H1 (cell line): ENCODE measurements at regions not wholly inside any gene's neighbourhood (a gene's known extent, or its start where the extent isn't known, plus 50 kb on each side); places are given as distances from the start of the nearest gene placed in this dataset.

Experiments used
- CTBP2 ChIP-seq: IDR thresholded peaks from 2 replicates; pipeline ENCODE4 v1.7.0; 2011; ENCODE audit warnings: borderline replicate concordance, mild to moderate bottlenecking, moderate library complexity, mixed read lengths, low read length; ENCODE audit not compliant: insufficient read depth, insufficient read length
- POLR2A ChIP-seq, 2 experiments: IDR thresholded peaks; 1 replicate in 1 of 2; 2 replicates in 1 of 2; pipeline ENCODE4 v1.6.1; 2011; ENCODE audit warnings: low read depth in 2 of 2, low read length in 2 of 2, mild to moderate bottlenecking in 2 of 2; ENCODE audit errors: control extremely low read depth in 1 of 2
- RAD21 ChIP-seq, 2 experiments: IDR thresholded peaks in 1 of 2; conservative IDR thresholded peaks in 1 of 2; 2 replicates each; pipeline ENCODE4 v1.6.1; 2011; ENCODE audit warnings: low read depth in 2 of 2, low read length in 2 of 2, improper control_type of control experiment in 1 of 2, inconsistent platforms in 1 of 2, mild to moderate bottlenecking in 1 of 2, moderate library complexity in 1 of 2
- RNF2 ChIP-seq: fragments of 200-900, 300-1000 bp; sonication (generic); IDR thresholded peaks from 2 replicates; pipeline ENCODE4 v1.7.1; 2016; ENCODE audit warnings: borderline replicate concordance, low read depth, mild to moderate bottlenecking, antibody characterized with exemption, low read length; ENCODE audit not compliant: poor library complexity, severe bottlenecking; ENCODE audit errors: missing control alignments
- TAF1 ChIP-seq: IDR thresholded peaks from 2 replicates; pipeline ENCODE4 v1.6.1; 2011; ENCODE audit warnings: mild to moderate bottlenecking, low read depth, low read length
- TAF7 ChIP-seq: optimal IDR thresholded peaks from 2 replicates; pipeline ENCODE3; 2011; ENCODE audit warnings: low read depth, mild to moderate bottlenecking, inconsistent platforms, low read length, moderate library complexity, borderline replicate concordance
- TF ChIP-seq, protein P1 (sequence below): fragments of 300-600 bp; sonication (generic); IDR thresholded peaks from 2 replicates; pipeline ENCODE4 v1.7.1; 2012; ENCODE audit warnings: low read length, moderate library complexity, mild to moderate bottlenecking, inconsistent platforms; ENCODE audit not compliant: insufficient replicate concordance

GRCh38 chr14:77985211-77985615 is 185.0 kb upstream of the NRXN3 start (continued):
- TF ChIP-seq, protein P1, sequence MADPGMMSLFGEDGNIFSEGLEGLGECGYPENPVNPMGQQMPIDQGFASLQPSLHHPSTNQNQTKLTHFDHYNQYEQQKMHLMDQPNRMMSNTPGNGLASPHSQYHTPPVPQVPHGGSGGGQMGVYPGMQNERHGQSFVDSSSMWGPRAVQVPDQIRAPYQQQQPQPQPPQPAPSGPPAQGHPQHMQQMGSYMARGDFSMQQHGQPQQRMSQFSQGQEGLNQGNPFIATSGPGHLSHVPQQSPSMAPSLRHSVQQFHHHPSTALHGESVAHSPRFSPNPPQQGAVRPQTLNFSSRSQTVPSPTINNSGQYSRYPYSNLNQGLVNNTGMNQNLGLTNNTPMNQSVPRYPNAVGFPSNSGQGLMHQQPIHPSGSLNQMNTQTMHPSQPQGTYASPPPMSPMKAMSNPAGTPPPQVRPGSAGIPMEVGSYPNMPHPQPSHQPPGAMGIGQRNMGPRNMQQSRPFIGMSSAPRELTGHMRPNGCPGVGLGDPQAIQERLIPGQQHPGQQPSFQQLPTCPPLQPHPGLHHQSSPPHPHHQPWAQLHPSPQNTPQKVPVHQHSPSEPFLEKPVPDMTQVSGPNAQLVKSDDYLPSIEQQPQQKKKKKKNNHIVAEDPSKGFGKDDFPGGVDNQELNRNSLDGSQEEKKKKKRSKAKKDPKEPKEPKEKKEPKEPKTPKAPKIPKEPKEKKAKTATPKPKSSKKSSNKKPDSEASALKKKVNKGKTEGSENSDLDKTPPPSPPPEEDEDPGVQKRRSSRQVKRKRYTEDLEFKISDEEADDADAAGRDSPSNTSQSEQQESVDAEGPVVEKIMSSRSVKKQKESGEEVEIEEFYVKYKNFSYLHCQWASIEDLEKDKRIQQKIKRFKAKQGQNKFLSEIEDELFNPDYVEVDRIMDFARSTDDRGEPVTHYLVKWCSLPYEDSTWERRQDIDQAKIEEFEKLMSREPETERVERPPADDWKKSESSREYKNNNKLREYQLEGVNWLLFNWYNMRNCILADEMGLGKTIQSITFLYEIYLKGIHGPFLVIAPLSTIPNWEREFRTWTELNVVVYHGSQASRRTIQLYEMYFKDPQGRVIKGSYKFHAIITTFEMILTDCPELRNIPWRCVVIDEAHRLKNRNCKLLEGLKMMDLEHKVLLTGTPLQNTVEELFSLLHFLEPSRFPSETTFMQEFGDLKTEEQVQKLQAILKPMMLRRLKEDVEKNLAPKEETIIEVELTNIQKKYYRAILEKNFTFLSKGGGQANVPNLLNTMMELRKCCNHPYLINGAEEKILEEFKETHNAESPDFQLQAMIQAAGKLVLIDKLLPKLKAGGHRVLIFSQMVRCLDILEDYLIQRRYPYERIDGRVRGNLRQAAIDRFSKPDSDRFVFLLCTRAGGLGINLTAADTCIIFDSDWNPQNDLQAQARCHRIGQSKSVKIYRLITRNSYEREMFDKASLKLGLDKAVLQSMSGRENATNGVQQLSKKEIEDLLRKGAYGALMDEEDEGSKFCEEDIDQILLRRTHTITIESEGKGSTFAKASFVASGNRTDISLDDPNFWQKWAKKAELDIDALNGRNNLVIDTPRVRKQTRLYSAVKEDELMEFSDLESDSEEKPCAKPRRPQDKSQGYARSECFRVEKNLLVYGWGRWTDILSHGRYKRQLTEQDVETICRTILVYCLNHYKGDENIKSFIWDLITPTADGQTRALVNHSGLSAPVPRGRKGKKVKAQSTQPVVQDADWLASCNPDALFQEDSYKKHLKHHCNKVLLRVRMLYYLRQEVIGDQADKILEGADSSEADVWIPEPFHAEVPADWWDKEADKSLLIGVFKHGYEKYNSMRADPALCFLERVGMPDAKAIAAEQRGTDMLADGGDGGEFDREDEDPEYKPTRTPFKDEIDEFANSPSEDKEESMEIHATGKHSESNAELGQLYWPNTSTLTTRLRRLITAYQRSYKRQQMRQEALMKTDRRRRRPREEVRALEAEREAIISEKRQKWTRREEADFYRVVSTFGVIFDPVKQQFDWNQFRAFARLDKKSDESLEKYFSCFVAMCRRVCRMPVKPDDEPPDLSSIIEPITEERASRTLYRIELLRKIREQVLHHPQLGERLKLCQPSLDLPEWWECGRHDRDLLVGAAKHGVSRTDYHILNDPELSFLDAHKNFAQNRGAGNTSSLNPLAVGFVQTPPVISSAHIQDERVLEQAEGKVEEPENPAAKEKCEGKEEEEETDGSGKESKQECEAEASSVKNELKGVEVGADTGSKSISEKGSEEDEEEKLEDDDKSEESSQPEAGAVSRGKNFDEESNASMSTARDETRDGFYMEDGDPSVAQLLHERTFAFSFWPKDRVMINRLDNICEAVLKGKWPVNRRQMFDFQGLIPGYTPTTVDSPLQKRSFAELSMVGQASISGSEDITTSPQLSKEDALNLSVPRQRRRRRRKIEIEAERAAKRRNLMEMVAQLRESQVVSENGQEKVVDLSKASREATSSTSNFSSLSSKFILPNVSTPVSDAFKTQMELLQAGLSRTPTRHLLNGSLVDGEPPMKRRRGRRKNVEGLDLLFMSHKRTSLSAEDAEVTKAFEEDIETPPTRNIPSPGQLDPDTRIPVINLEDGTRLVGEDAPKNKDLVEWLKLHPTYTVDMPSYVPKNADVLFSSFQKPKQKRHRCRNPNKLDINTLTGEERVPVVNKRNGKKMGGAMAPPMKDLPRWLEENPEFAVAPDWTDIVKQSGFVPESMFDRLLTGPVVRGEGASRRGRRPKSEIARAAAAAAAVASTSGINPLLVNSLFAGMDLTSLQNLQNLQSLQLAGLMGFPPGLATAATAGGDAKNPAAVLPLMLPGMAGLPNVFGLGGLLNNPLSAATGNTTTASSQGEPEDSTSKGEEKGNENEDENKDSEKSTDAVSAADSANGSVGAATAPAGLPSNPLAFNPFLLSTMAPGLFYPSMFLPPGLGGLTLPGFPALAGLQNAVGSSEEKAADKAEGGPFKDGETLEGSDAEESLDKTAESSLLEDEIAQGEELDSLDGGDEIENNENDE, result no peak
- no peak for TF ChIP-seq TAF1
- no peak for TF ChIP-seq POLR2A (IDR thresholded peaks at IDR 0.05; ENCODE audit: control extremely low read depth in 1 of 2, low read depth in 2 of 2, low read length in 2 of 2)
- no peak for TF ChIP-seq RAD21 (IDR thresholded peaks at IDR 0.05 in 1 of 2, conservative IDR thresholded peaks at IDR 0.05 in 1 of 2; ENCODE audit: low read depth in 2 of 2, low read length in 2 of 2)
- TF ChIP-seq TAF7, result no peak
- TF ChIP-seq CTBP2, result no peak
- no peak for TF ChIP-seq RNF2
